HG03442 (cell line): ENCODE measurements at regions not wholly inside any gene's neighbourhood (a gene's known extent, or its start where the extent isn't known, plus 50 kb on each side); places are given as distances from the start of the nearest gene placed in this dataset.
"Not testable (repeated sequence)": the region's sequence is repeated elsewhere in the genome, so short reads cannot be mapped to it uniquely, and the experiment has no call there.

Experiments used
- ATAC-seq: cut with Tn5 transposase; IDR thresholded peaks from one replicate; pipeline ENCODE4 v1.9.1; 2021; ENCODE audit warnings: mild to moderate bottlenecking, moderate library complexity; ENCODE audit not compliant: unreplicated experiment

GRCh38 chr6:139534472-139535115 is 160.1 kb upstream of the CITED2 start:
- no peak for ATAC-seq

DNA sequence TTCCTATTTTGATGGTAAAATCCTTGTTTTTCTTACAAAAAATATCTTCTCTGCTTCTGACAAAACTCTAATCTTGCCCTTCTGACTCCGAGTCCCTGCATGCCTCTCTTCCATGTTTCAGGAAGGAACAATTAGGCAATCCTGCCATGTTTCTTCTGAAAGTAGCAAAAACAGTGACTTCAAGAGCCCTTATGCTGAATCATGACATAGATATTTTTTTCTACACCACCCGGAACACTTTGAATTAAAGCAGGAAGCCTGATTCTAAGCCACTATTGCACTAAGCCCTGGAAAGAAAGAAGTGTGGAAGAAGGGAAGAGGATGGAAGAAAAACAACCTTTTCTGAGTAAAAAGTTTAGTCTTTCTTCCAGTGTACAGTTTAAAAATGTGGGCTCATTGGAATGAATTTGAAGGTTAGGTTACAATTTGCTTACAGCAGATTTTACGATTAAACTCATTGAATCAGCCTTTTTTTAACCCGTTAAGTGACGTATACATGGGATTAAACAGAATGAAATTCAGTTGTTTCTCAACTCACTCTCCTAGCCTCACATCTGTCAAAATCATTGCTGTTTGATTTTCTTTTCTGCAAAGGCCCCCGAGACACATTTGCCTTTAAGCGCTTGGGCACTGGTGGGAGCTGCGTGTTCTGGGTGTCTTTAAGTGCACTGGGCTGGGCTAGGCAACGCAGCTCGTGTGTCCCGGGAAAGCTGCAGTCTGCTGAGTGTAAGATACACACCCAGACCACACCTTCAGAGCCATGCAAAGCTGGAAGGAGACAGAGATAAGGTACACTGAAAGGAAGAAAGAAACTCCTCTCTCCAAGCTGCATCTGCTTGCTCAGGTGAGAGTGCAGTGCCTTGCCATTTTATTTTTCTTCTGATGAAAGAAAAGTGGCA is 159.4 kb upstream of the CITED2 start:
- no peak for ATAC-seq

DNA sequence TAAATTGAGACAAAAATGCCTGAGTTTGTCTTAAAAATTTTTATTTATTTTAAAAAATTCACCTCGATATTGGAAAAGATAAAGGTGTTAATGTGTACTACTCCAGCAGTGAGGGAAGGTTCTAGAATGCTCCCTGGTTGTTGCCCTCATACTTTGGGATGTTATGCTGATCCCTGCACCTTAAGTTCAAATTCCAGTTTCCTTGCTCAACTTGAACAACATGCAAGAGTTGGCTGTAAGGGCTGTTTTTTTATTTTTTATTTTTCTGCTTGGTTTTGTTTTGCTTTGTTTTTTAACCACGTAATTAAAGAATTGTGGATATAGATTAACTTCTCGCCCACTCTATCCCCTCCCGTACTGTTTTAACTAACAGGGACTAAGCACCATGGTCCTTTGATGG is 158.7 kb upstream of the CITED2 start:
- ATAC-seq = no peak

DNA sequence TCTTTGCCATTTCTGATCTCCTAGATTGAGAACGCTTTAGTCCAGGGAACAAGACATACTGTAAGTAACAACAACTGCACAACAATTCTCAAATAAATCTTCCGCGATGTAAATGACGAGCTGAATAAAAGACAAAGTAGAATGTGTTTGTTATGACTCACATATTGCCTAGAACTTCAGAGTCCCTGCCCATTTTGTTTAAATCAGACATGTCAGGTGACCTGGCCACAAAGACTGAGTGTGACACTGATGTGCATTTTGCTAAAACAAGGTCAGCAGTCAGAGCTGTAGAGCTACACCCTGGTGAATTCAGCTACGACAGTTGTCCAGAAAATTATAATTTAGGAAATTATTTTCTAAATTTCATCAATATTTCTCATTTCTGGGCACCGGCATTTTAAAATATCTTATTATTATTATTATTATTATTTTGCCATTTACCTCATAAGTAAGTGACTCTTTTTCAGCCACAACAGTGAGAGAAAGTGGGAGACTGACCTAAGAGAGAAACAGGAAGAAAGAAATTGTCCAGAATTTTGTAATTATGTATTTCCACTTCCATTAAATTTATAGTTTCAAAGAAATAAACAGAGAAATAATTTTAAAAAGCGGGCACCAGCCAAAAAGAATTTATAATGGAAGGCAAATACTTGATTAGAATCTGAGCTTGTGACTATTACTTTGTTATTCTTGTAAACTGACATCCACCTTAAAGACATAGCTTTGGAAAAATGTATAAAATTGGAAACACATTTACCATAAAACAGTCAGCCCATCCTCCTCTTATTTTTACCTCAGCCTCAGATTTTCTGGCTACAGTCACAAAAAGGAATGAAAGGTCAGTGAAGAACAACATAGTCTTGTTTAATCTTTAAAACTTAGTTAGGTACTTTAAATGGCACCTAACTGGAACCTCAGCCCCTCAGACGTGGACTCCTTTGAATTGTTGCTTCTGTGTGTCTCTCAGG is 157.0 kb upstream of the CITED2 start:
- peak; percentile 86 for ATAC-seq

DNA sequence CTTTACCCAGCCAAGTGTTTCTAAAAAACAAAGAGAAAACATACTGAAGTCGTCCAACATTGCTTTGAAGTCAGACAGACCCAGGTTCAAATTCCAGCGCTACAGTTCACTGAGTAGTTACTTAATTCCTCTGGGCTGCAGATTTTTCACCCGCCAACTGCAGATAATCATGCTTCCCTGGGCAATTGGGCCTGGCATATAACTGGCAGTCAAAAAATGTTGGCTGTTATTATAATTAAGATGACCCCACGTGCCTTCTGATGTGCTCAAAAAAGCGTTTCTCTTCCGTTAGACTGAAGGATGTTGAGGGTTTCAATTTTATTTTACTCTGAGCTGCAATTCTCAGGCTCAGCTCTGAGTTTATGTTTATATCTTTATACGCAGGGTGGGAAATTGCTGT is 156.1 kb upstream of the CITED2 start:
- no peak for ATAC-seq

DNA sequence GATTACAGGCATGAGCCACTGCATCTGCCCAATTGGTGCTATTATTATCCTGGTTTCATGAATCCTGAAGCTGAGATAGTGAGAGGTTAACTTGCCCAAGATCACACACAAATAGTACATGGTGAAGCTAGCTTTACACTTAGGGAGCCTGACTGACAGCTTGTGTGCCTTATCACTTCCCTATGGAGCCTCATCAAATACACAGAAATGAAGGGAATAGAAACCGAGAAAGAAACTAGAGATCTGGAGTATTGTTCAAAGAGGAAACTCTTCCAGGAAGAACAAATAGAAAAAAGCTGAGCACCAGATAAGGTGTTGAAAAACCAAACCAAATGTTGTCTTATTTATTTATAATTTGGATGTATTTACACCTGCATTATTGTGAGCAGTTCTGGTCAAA is 155.0 kb upstream of the CITED2 start:
- no peak for ATAC-seq

DNA sequence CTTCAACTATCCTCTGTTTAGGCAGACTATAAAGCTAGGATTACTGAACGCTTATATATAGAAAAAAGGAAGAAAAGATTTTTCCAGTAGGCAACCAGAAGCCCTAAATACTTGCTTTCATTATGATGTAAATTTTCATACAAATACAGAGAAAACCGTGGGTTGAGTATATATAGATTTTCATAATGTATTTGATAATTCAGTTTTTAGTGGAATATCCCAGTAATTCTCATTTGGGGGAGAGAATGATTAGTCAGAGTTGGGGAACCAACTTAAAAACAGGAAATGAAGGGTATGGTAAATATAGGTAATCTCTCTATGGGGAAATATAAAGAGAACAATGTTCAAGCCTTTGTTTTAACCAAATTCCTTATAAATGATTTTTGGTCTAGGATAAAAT is 154.0 kb upstream of the CITED2 start:
- ATAC-seq = no peak

DNA sequence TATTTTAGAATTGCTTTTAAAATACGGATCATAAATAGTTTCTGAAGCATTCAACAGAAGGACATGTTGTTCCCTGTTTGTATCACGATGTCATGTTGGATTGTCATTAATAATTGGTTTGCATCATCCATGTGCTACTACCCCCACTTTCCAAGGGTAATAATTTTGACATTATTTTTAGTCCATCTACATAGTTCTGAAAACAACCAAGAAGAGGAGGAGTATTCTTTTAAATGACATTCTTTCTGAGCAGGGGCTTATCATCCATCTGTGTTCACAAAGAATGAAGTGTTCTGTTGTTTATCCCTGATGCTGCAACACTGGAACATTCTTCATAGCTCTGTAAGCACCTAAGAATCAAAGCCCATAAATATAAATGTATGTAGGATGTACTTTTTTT is 151.0 kb upstream of the CITED2 start:
- no peak for ATAC-seq

DNA sequence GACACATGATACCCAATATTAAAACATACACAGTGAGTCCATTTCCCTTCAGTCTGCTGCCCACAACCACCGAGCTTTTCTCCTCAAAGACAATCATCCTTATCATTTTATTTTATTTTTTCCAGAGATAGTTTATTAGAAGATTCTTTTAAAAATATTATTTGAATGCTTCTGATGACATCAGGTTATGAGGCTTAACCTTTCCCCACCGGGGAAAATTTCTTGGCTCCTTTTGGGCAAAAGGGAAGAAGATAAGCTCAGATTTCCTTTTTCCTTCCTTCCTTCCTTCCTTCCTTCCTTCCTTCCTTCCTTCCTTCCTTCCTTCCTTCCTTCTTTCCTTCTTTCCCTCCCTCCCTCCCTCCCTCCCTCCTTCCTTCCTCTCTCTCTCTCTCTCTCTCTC is 149.5 kb upstream of the CITED2 start:
- no peak for ATAC-seq

GRCh38 chr6:139522511-139523220 is 148.2 kb upstream of the CITED2 start:
- ATAC-seq = no peak

DNA sequence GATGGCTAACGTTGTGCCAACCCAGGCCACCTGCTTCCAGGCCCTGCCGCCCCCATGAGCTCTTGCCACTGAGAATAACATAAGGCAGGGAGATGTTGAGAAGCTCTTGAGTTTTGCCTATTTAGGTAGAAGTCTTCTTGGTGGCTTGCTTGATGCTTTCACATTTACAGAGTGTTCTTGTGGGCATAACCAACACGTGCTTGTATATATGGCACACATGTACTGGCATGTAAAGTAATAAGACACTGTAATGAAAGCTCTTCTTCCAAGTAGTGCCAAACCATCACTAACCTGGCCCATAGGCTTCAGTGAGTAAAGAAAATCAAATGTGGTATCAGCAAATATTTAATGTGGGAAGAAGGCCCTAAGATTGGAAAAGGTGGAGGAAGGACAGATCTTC is 146.9 kb upstream of the CITED2 start:
- no peak for ATAC-seq

DNA sequence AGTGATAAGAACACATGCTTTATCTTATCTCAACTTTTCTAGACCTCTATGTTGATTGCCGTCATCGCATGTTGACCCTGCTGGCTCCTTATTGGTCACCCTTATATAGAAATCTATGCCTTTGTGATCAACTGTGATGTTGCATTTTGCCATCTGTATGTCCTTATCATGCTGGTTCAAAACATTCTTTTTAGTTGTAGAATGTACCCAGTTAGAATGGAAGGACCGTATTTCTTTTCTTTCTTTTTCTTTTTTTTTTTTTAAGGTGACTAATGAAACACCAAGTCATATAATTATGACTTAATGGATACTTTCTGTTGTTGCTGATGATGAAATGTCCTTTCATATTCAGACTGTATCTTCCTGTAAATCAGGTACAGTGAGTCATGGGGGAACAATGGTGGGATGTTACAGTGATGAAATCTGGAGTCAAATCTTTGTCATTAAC is 145.9 kb upstream of the CITED2 start:
- ATAC-seq = no peak

DNA sequence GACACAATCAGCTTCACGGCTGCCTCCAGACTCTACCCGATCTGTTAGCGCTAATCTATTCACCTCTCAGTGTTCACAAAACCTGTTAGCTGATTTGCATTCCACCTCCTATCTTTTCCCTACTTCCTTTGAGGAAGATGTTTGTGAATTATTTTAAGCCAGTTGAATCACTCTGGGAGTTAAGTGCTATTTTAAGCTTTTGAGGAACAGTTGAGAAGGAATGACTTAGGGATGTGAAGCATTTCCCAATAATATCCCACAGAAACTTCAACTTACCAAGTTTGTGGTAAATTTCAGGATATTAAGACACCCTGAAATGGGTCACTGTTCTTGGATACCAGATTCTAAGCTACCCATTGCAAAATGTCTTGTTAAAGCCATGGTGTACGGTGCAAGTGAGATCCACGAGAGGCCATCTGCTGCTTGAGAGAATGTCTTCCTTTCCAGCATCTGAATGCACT is 145.2 kb upstream of the CITED2 start:
- no peak for ATAC-seq

GRCh38 chr6:139519097-139519496 is 144.6 kb upstream of the CITED2 start:
- no peak for ATAC-seq

DNA sequence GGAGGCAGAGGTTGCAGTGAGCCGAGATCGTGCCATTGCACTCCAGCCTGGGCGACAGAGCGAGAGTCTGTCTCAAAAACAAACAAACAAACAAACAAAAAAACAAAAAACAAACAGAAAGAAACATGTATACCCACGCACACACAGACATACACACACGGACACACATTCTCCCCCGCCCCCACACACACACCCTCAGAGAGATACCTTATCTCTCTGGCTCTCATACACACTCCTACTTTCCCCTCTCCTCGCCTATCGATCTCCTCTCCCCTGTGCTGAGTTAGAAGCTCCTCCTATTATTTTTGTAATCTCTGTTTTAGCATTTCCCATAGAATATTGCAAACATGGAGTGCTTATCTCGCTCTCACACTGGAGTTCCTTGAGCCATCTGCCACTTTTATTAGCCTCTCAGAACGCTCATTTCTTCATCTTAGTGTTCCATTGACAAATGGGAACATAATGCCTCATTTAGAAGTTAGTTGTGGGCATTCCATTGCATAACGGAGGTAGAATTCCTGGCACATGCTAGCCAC is 144.2 kb upstream of the CITED2 start:
- ATAC-seq = no peak

GRCh38 chr6:139517998-139518555 is 143.6 kb upstream of the CITED2 start:
- not testable (repeated sequence) for ATAC-seq

GRCh38 chr6:139515511-139515910 is 141.1 kb upstream of the CITED2 start:
- ATAC-seq = peak; percentile 73

DNA sequence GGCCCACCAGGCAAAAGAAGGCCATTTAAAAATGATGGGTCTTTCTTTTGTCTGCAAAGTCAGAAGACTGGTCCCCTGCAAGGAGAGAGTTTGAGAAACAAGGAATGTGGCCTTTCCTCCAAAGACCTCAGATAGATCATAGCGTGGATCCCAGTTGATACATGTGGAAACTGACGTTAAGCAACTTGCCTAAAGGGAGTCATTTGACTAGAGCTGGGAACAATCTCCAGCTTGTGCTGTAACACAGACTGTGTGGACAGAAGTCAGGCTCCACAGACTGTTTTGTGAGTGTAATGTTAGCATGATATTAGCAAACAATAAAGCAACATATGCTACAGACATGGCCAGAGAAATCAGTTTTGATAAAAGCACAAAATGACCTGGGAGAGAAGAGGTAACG is 140.4 kb upstream of the CITED2 start:
- ATAC-seq = peak; percentile 23

GRCh38 chr6:139510040-139510790 is 135.8 kb upstream of the CITED2 start:
- no peak for ATAC-seq
